ENCODE measurements at regions not wholly inside any gene's neighbourhood (a gene's known extent, or its start where the extent isn't known, plus 50 kb on each side); places are given as distances from the start of the nearest gene placed in this dataset.

DNA sequence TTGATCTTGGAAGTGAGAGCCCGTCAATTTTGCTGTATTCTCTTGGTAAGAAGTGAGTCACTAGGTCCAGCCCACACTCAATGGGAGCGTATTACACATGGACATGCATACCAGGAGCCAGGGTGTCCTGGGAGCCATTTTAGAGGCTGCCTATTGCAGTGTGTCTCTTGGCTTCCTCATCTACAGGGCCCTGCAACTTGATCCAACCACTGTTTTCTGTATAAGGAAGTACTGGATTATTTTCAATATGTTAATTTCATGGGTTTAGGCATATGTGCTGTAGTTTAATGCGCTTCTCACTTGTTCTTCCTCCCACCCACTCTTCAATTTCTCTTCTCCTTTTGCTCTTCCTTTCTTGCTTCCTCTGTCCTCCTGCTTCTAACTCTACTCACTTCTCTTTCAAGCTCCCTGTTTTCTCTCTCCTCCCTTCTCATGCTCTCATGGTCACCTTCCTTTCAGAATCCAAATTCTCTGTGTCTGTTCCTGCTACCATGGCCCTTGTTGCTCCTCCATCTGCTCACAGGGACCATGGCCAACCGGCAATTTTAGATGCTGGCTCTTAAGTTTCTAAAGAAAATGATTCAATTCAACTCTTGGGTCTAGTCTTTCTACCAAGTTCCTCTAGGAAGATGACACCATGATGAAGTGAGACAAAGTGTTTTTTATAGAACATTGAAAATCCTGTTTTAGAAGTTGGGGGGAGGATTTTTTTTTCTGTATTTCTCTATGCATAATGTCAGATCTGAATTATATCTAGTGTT lies 152.0 kb upstream of the ZEB2 start:
- Histone ChIP-seq H3K27me3 (ENCODE audit: control insufficient read depth, insufficient read depth) (no peaks in the 10 kb centered on the region), H3K9me3 (ENCODE audit: control insufficient read depth, low read length) (no peaks in the 10 kb centered on the region), H3K4me1 (ENCODE audit: control insufficient read depth, insufficient read depth, low read length) (no peaks in the 10 kb centered on the region), H3K4me3 (ENCODE audit: low read length) (no peak overlapping the region), H3K27ac (ENCODE audit: low read length) (peak overlapping the region; percentile 64)
- intact Hi-C loops (cut with DNase I), result no loop called here
- WGBS, result 90% methylated on average over 4 of the region's 4 CpGs
- peak; percentile 41 to 71 for ATAC-seq
- DNase-seq, result no peak

GRCh38 chr2:144670738-144671137 lies 150.8 kb upstream of the ZEB2 start:
- WGBS, result 96% methylated on average over 1 of the region's 1 CpG
- intact Hi-C loops (cut with DNase I), result no loop called here
- no peak for DNase-seq
- H3K4me3 ChIP-seq (ENCODE audit: low read length), result no peak overlapping the region
- no peaks in the 10 kb centered on the region for H3K9me3 ChIP-seq (ENCODE audit: control insufficient read depth, low read length)
- H3K27ac ChIP-seq (ENCODE audit: low read length), result no peak overlapping the region
- no peak for ATAC-seq
- H3K27me3 ChIP-seq (ENCODE audit: control insufficient read depth, insufficient read depth), result no peaks in the 10 kb centered on the region
- no peaks in the 10 kb centered on the region for H3K4me1 ChIP-seq (ENCODE audit: control insufficient read depth, insufficient read depth, low read length)

GRCh38 chr2:144670080-144670479 lies 150.2 kb upstream of the ZEB2 start:
- no peaks in the 10 kb centered on the region for H3K9me3 ChIP-seq (ENCODE audit: control insufficient read depth, low read length)
- no peaks in the 10 kb centered on the region for H3K27me3 ChIP-seq (ENCODE audit: control insufficient read depth, insufficient read depth)
- no peak overlapping the region for H3K27ac ChIP-seq (ENCODE audit: low read length)
- no peak overlapping the region for H3K4me3 ChIP-seq (ENCODE audit: low read length)
- intact Hi-C loops (cut with DNase I), result no loop called here
- ATAC-seq (no peak), DNase-seq (no peak)
- WGBS, result 85% methylated on average over 2 of the region's 2 CpGs
- H3K4me1 ChIP-seq (ENCODE audit: control insufficient read depth, insufficient read depth, low read length), result no peaks in the 10 kb centered on the region

GRCh38 chr2:144669196-144669987 lies 149.5 kb upstream of the ZEB2 start:
- no peaks in the 10 kb centered on the region for H3K27me3 ChIP-seq (ENCODE audit: control insufficient read depth, insufficient read depth)
- no peak for DNase-seq
- H3K4me1 ChIP-seq (ENCODE audit: control insufficient read depth, insufficient read depth, low read length), result no peaks in the 10 kb centered on the region
- H3K9me3 ChIP-seq (ENCODE audit: control insufficient read depth, low read length), result no peaks in the 10 kb centered on the region
- no peak overlapping the region for H3K4me3 ChIP-seq (ENCODE audit: low read length)
- 92% methylated on average over 7 of the region's 7 CpGs for WGBS
- intact Hi-C loops (cut with DNase I), result no loop called here
- no peak overlapping the region for H3K27ac ChIP-seq (ENCODE audit: low read length)
- no peak for ATAC-seq

DNA sequence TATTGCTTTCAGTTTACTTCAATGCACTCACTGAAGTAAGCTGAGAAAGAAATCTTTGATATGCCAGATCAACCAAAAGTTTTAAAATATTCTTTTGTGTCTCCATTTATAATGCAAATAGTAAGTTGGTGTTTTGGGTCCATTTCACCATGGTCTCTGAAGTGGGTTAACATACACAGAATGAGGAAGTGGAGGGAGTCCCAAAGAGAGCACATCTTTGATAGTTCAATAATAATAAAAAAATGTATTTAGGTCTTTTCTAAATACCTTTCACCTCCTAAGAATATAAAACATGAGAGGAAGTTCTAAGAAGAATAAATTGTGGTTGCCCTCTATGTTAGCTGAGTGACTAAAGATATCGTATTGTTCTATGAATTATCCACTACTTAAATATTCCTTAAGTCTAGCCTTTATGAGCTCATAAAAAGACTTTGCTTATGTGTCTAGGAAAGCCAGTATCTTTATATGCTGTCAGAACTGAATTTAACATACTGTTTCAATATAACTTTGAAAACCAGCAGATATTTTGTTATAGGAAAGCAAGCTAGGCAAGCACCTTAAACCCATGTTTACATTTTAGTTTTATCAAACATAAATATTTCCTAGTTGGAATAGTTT lies 148.7 kb upstream of the ZEB2 start:
- WGBS, result 96% methylated on average over 1 of the region's 1 CpG
- intact Hi-C loops (cut with DNase I), result no loop called here
- no peak overlapping the region for H3K4me3 ChIP-seq (ENCODE audit: low read length)
- no peak for DNase-seq
- no peak for ATAC-seq
- no peaks in the 10 kb centered on the region for H3K27me3 ChIP-seq (ENCODE audit: control insufficient read depth, insufficient read depth)
- no peak overlapping the region for H3K27ac ChIP-seq (ENCODE audit: low read length)
- H3K4me1 ChIP-seq (ENCODE audit: control insufficient read depth, insufficient read depth, low read length), result no peaks in the 10 kb centered on the region
- no peaks in the 10 kb centered on the region for H3K9me3 ChIP-seq (ENCODE audit: control insufficient read depth, low read length)

DNA sequence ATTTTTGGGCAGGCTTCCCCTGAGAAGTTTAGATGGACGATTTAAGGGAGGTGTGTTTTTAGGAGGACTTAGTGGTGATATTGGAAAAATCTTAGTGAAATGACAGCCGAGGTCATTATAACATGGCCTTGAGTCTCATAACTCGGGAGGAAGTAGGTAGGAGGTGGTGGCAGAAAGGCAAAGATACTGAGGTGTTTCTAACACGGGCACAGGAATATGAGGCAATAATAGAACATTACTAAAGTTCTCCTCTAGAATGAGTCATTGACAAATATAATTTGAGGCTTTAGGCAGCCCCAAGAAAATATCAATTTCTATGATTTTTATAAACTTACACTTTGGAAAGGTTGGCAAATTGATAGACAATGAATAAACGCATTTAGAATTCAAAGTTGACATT lies 146.1 kb upstream of the ZEB2 start:
- H3K9me3 ChIP-seq (ENCODE audit: control insufficient read depth, low read length), result no peaks in the 10 kb centered on the region
- H3K27me3 ChIP-seq (ENCODE audit: control insufficient read depth, insufficient read depth), result no peaks in the 10 kb centered on the region
- no peak overlapping the region for H3K27ac ChIP-seq (ENCODE audit: low read length)
- intact Hi-C loops (cut with DNase I), result no loop called here
- 44% methylated on average over 5 of the region's 5 CpGs for WGBS
- DNase-seq (no peak), ATAC-seq (peak in 1 of 2 donors; percentile 43)
- H3K4me3 ChIP-seq (ENCODE audit: low read length), result no peak overlapping the region
- peaks cover 1% of the 10 kb centered on the region for H3K4me1 ChIP-seq (ENCODE audit: control insufficient read depth, insufficient read depth, low read length)

DNA sequence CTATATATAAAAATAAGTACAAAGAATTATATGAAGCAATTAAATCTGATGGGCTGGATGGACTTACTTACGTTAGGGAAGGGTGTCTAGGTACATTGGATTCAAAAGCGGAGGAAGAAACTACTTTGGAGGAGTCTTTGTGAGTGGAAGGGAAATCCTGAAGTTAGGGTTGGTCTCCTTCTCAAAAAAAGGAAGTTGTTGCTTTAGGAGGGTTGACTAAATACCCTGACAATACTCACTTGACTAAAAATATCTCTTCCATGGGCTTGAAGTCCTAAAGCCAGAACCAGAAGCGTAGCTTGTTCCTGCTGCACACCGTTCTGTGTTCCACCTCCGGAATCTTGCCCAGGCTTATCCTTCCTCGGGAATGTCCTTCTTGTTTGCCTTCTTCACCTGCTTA lies 143.3 kb upstream of the ZEB2 start:
- WGBS, result 85% methylated on average over 6 of the region's 6 CpGs
- Histone ChIP-seq H3K4me3 (ENCODE audit: low read length) (no peak overlapping the region), H3K27ac (ENCODE audit: low read length) (peak overlapping the region; percentile 6), H3K9me3 (ENCODE audit: control insufficient read depth, low read length) (no peaks in the 10 kb centered on the region), H3K4me1 (ENCODE audit: control insufficient read depth, insufficient read depth, low read length) (peaks cover 1% of the 10 kb centered on the region), H3K27me3 (ENCODE audit: control insufficient read depth, insufficient read depth) (no peaks in the 10 kb centered on the region)
- DNase-seq, result no peak
- no peak for ATAC-seq
- intact Hi-C loops (cut with DNase I), result no loop called here

DNA sequence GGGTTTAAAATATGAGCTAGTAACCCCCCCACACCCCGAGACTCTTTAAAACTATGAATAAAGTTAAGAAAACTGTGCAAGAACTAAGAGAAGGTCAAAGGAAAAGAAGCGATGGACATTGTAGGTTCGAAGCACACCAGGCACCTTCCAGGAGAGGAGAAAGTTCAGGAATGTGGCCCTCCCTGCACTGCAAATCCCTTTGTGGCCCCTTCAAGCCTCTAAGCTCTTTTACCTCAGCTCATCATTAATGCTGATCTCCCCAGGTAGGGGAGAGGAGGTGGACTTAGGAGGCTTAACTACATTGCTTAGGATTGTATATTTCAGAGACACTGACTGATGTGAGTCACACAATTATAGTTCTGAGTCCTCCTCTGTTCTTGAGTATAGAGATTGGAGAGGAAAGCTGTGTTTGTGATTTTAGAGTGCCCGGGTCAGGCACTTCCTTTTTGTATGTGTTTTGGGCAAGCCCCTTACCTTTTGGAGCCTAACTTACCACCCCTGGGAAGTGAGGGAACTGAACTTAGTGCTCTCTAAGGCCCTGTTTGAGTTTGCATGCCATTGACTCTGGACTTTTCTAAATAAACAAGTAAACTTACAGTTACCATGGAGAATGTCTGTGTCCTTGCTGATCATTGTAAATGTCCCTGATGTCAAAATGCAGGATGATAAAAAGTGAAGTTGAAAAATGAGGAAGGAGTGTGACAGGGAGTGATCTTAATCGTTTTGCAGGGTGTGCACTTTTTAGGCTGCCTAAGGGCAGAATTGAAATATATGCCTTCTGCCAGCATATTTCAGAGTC lies 140.8 kb upstream of the ZEB2 start:
- ATAC-seq (peak; percentile 73 to 74), DNase-seq (no peak)
- Histone ChIP-seq H3K9me3 (ENCODE audit: control insufficient read depth, low read length) (no peaks in the 10 kb centered on the region), H3K27ac (ENCODE audit: low read length) (no peak overlapping the region), H3K4me3 (ENCODE audit: low read length) (no peak overlapping the region), H3K27me3 (ENCODE audit: control insufficient read depth, insufficient read depth) (no peaks in the 10 kb centered on the region), H3K4me1 (ENCODE audit: control insufficient read depth, insufficient read depth, low read length) (peaks cover 1% of the 10 kb centered on the region)
- intact Hi-C loops (cut with DNase I), result no loop called here
- 74% methylated on average over 5 of the region's 5 CpGs for WGBS

GRCh38 chr2:144659731-144660275 lies 139.9 kb upstream of the ZEB2 start:
- H3K4me1 ChIP-seq (ENCODE audit: control insufficient read depth, insufficient read depth, low read length), result peaks cover 1% of the 10 kb centered on the region

DNA sequence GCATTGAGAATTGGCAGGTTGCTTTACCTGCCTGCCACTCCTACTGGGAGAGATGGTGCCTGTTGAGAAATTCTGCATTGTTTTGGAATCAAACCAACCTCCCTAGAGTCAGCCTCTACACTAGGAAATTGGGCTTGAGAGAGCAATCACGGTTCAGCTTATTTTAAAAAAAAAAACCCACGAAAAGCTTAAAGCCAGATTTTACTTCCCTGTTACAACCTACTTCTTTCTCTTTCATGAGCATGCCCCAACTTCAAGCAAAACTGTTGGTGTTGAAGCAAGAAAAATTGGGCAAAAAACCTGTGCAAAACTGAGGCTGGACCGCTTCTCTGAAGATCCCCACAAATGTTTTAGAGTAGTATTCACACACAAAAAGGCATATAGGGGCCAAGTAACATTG lies 134.6 kb upstream of the ZEB2 start:
- WGBS, result 88% methylated on average over 3 of the region's 3 CpGs
- Histone ChIP-seq H3K4me3 (ENCODE audit: low read length) (no peak overlapping the region), H3K27ac (ENCODE audit: low read length) (no peak overlapping the region), H3K4me1 (ENCODE audit: control insufficient read depth, insufficient read depth, low read length) (no peaks in the 10 kb centered on the region), H3K27me3 (ENCODE audit: control insufficient read depth, insufficient read depth) (no peaks in the 10 kb centered on the region), H3K9me3 (ENCODE audit: control insufficient read depth, low read length) (no peaks in the 10 kb centered on the region)
- ATAC-seq (no peak), DNase-seq (no peak)
- intact Hi-C loops (cut with DNase I), result no loop called here

More at GRCh38 chr2:144659731-144660275, 139.9 kb upstream of the ZEB2 start:
- Histone ChIP-seq H3K9me3 (ENCODE audit: control insufficient read depth, low read length) (no peaks in the 10 kb centered on the region), H3K4me3 (ENCODE audit: low read length) (no peak overlapping the region), H3K27me3 (ENCODE audit: control insufficient read depth, insufficient read depth) (no peaks in the 10 kb centered on the region), H3K27ac (ENCODE audit: low read length) (no peak overlapping the region)
- DNase-seq, result peak in 1 of 3 donors; percentile 20
- ATAC-seq, result peak; percentile 48 to 69
- intact Hi-C loops (cut with DNase I), result no loop called here
- 88% methylated on average over 10 of the region's 10 CpGs for WGBS
